ENCODE measurements at regions not wholly inside any gene's neighbourhood (a gene's known extent, or its start where the extent isn't known, plus 50 kb on each side); places are given as distances from the start of the nearest gene placed in this dataset.

- TF ChIP-seq, protein P1, sequence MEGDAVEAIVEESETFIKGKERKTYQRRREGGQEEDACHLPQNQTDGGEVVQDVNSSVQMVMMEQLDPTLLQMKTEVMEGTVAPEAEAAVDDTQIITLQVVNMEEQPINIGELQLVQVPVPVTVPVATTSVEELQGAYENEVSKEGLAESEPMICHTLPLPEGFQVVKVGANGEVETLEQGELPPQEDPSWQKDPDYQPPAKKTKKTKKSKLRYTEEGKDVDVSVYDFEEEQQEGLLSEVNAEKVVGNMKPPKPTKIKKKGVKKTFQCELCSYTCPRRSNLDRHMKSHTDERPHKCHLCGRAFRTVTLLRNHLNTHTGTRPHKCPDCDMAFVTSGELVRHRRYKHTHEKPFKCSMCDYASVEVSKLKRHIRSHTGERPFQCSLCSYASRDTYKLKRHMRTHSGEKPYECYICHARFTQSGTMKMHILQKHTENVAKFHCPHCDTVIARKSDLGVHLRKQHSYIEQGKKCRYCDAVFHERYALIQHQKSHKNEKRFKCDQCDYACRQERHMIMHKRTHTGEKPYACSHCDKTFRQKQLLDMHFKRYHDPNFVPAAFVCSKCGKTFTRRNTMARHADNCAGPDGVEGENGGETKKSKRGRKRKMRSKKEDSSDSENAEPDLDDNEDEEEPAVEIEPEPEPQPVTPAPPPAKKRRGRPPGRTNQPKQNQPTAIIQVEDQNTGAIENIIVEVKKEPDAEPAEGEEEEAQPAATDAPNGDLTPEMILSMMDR (IDR thresholded peaks at IDR 0.05; ENCODE audit: insufficient read depth, low read depth, low read length) = no peak
- no peak for TF ChIP-seq EZH2 (IDR thresholded peaks at IDR 0.05; ENCODE audit: insufficient read depth, low read length)
Measured at GRCh38 chr20:60304026-60304590, 345.9 kb downstream of the CDH26 start.

All from astrocyte (in vitro differentiated cells and primary cell).